Calu3 (cell line): ENCODE measurements at regions not wholly inside any gene's neighbourhood (a gene's known extent, or its start where the extent isn't known, plus 50 kb on each side); places are given as distances from the start of the nearest gene placed in this dataset.

Experiments
- BruUV-seq: library from RNA; stranded (reverse); fragments of 400-500 nt; replicated peaks from 2 replicates; lab custom pipeline; 2021; lab: Mats Ljungman, UMichigan
- CTCF ChIA-PET: fragments of 300-600 bp; sonication (Branson Sonifier 250); formaldehyde crosslinking; loops from one replicate; lab custom pipeline; 2022; ENCODE audit warnings: antibody characterized with exemption; lab: Charles Lee
- DNase-seq: peaks from one replicate; pipeline ENCODE4 v3.0.0; 2022
- H3K27ac Mint-ChIP-seq: one replicate; pipeline ENCODE4 v1.8.0; 2022; ENCODE audit warnings: mixed read lengths; ENCODE audit not compliant: unreplicated experiment
- H3K27me3 Mint-ChIP-seq: one replicate; pipeline ENCODE4 v1.8.0; 2022; ENCODE audit warnings: mixed read lengths; ENCODE audit not compliant: unreplicated experiment
- H3K36me3 Mint-ChIP-seq: one replicate; pipeline ENCODE4 v1.8.0; 2022; ENCODE audit warnings: mild to moderate bottlenecking, moderate library complexity, mixed read lengths; ENCODE audit not compliant: insufficient read depth, unreplicated experiment
- H3K4me1 Mint-ChIP-seq: one replicate; pipeline ENCODE4 v1.8.0; 2022; ENCODE audit warnings: mild to moderate bottlenecking, low read depth, mixed read lengths; ENCODE audit not compliant: unreplicated experiment
- H3K4me3 Mint-ChIP-seq: one replicate; pipeline ENCODE4 v1.8.0; 2022; ENCODE audit warnings: mild to moderate bottlenecking, low read depth, moderate library complexity, mixed read lengths; ENCODE audit not compliant: unreplicated experiment
- H3K9me3 Mint-ChIP-seq: one replicate; pipeline ENCODE4 v1.8.0; 2022; ENCODE audit warnings: low read depth, mixed read lengths; ENCODE audit not compliant: unreplicated experiment
- intact Hi-C: fragments of 100-400 bp; cut with micrococcal nuclease; formaldehyde crosslinking; loops from one replicate; pipeline ENCODE4 v1.10.0; 2022; ENCODE audit not compliant: unreplicated experiment
- TF ChIP-seq, protein P1 (sequence below): fragments of 200-600 bp; IDR thresholded peaks from one replicate; pipeline ENCODE4 v1.8.0; 2022; ENCODE audit warnings: antibody characterized with exemption; ENCODE audit not compliant: unreplicated experiment

DNA sequence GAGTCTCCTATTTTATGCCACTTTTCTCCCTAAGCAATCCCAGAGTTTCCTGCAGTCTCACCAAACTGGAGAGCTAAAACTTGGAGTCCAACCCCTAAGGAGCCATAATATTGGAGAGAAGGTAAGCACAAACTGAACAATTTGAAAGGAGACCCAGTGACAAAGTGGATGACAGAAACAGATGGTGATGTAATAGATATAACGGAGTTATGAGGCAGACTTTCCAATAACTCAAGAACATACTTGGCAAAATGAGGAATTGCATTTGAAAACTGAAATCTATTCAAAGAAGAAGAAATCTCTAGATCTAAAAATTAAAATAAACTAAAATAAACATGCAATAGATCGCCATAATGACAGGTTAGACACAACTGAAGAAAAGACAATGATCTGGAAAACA lies 200.9 kb upstream of the MIR17HG start:
- BruUV-seq = no TSS peak
- H3K36me3 Mint-ChIP-seq = no peaks in the 10 kb centered on the region
- TF ChIP-seq, protein P1, sequence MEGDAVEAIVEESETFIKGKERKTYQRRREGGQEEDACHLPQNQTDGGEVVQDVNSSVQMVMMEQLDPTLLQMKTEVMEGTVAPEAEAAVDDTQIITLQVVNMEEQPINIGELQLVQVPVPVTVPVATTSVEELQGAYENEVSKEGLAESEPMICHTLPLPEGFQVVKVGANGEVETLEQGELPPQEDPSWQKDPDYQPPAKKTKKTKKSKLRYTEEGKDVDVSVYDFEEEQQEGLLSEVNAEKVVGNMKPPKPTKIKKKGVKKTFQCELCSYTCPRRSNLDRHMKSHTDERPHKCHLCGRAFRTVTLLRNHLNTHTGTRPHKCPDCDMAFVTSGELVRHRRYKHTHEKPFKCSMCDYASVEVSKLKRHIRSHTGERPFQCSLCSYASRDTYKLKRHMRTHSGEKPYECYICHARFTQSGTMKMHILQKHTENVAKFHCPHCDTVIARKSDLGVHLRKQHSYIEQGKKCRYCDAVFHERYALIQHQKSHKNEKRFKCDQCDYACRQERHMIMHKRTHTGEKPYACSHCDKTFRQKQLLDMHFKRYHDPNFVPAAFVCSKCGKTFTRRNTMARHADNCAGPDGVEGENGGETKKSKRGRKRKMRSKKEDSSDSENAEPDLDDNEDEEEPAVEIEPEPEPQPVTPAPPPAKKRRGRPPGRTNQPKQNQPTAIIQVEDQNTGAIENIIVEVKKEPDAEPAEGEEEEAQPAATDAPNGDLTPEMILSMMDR = no peak
- CTCF ChIA-PET = no interaction called here
- no peak for DNase-seq
- H3K9me3 Mint-ChIP-seq = no peaks in the 10 kb centered on the region
- H3K27me3 Mint-ChIP-seq = no peaks in the 10 kb centered on the region
- no peak overlapping the region for H3K27ac Mint-ChIP-seq
- intact Hi-C loops = no loop called here
- H3K4me1 Mint-ChIP-seq = no peaks in the 10 kb centered on the region
- no peak overlapping the region for H3K4me3 Mint-ChIP-seq

DNA sequence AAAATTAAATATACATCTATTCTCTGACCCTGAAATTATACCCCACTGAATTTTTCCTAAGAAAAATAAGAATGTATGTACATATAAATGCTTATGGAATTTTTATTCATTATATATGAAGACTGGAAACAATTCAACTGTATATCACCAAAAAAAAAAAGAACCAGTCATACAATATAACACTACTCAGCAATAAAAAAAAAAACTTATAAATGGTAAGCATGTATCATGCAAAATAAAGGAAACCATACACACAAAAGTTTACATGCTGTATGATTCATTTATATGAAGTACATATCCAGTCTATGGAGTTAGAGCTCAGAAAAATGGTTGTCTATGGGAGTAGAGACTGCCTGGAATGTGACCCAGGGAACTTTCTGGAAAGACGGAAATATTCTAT lies 199.4 kb upstream of the MIR17HG start:
- Mint-ChIP-seq H3K4me1 (no peaks in the 10 kb centered on the region), H3K36me3 (no peaks in the 10 kb centered on the region), H3K4me3 (no peak overlapping the region), H3K27me3 (no peaks in the 10 kb centered on the region), H3K9me3 (no peaks in the 10 kb centered on the region), H3K27ac (no peak overlapping the region)
- CTCF ChIA-PET = no interaction called here
- intact Hi-C loops = no loop called here
- no TSS peak for BruUV-seq
- no peak for DNase-seq
- TF ChIP-seq, protein P1 = no peak

DNA sequence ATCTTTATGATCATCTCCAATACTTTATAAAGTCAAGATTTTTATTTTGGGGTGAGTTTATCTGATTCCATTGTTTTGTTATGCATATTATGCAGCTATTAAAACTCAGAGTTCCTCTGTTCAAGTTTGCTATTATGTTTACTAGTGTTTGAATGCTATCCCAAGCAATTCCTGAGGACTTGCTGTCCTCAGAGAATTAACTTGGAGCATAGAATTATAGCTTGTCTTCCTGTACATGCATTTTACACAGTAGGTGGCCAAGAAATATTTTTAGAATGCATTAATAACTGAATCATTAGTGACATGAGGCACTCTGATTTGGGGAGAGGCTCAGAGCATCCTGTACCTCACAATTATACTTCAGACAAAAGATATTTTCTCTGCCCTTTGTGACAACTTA lies 195.6 kb upstream of the MIR17HG start:
- H3K27ac Mint-ChIP-seq = no peak overlapping the region
- BruUV-seq = no TSS peak
- TF ChIP-seq, protein P1 = no peak
- no peak for DNase-seq
- intact Hi-C loops = no loop called here
- H3K27me3 Mint-ChIP-seq = no peaks in the 10 kb centered on the region
- H3K36me3 Mint-ChIP-seq = no peaks in the 10 kb centered on the region
- H3K4me3 Mint-ChIP-seq = no peak overlapping the region
- no peaks in the 10 kb centered on the region for H3K9me3 Mint-ChIP-seq
- CTCF ChIA-PET = no interaction called here
- peaks cover 9% of the 10 kb centered on the region for H3K4me1 Mint-ChIP-seq

DNA sequence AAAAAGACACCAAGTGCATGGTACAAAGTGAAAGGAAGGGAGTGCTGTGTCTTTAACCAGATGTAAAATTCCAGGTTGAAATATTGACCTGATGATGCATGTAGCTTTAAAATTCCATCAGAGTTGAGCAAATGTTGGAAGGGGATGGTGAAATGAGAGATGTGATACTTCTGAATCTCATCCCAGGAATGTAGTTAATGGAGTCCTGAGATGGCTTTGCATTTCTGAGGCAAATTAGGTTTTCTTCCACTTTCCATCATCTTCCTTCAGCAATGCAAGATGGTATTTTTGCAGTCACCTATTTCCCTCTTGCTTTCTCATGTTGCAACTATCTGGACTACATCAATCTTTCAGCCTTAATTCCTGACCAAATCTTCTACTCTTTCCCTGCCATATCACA lies 194.1 kb upstream of the MIR17HG start:
- Mint-ChIP-seq H3K27ac (no peak overlapping the region), H3K4me1 (peaks cover 9% of the 10 kb centered on the region), H3K27me3 (no peaks in the 10 kb centered on the region), H3K36me3 (no peaks in the 10 kb centered on the region), H3K9me3 (no peaks in the 10 kb centered on the region), H3K4me3 (no peak overlapping the region)
- DNase-seq = no peak
- CTCF ChIA-PET = no interaction called here
- intact Hi-C loops = no loop called here
- TF ChIP-seq, protein P1 = no peak
- BruUV-seq = no TSS peak
